ENCODE measurements at regions not wholly inside any gene's neighbourhood (a gene's known extent, or its start where the extent isn't known, plus 50 kb on each side); places are given as distances from the start of the nearest gene placed in this dataset.

DNA sequence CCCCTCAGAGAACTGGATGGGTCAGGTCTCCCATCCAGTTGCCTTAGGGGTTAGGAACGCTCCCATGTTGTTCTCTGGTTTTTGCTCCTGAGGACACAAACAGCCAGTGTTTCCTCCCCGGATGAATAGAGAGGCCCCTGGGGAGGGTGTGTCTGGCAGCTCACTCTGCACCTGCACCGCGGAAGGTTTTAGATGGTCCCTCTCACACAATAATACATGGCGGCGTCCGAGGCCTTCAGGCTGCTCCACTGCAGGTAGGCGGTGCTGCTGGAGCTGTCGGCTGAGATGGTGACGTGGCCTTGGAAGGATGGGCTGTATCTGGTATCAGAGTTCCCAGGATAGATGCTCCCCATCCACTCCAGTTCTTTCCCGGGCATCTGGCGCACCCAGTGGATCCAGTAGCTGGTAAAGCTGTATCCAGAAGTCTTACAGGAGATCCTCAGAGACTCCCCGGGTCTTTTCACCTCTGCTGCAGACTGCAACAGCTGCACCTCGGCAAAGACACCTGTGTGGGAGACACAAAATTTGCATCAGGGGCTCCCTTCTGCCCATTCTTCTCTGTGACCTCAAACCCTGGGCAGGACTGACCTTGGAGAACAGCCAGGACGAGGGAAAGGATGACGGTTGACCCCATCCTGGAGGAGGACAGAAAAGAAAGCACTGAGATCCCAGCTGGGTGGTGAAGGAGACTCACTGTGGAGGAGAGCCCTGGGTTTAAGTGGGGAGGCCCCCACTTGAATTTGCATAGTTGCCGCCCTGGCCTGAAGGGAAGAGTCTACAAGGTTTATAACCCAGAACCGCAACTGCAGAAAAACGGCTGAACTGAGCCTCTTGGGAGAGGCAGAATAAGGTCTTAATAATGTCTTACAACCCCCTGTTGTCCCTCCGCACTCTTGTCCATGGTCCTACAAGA is 1324.8 kb downstream of the TMEM121 start:
- DNase-seq: no peak

DNA sequence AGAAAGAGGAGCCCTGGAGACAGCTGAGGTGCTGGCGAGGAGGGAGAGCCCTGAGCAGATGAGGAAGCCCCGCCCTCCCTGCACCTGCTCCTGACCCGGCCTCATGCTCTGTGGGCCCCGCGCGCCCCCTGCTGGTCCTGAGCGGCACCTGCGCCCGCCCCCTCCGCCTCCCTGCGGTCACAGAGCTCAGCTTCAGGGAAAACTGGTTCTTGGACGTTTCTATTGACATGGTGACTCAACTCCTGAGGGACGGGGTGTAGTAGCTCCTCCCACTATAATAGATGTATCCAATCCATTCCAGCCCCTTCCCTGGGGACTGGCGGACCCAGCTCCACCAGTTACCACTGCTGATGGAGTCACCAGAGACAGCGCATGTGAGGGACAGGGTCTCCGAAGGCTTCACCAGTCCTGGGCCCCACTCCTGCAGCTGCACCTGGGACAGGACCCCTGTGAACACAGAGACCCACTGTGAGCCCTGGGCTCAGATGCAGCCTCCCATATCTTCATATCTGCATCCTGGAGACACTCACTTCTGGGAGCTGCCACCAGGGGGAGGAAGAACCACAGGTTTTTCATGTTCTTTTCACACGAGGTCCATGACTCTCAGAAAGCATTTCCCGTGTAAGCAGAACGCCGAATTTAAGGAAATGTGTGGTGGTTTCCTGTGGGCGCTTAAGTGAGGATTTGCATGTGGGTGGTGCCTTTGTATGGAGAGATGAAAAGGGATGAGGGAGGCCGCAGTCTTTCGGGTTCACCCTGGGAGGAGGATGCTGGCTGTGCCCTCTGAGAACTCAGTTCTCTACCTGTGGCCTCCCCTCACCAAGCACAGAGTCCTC is 1346.4 kb downstream of the TMEM121 start:
- DNase-seq: peak; percentile 92

DNA sequence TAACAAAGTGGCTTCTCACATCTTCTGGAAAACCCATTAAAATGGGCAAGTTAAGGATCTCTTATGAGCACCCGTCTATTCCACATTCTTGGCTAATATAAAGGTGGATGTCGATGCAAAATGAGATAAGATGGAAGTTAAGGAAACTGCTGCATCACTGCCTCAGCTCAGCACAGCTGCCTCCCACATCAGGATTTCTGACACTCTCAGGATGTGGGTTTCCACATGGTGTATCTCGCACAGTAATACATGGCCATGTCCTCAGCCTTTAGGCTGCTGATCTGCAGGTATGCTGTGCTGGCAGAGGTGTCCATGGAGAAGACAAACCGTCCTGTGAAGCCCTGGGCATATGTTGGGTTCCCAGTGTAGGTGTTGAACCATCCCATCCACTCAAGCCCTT is 1348.0 kb downstream of the TMEM121 start:
- no peak for DNase-seq

GRCh38 chr14:106875503-106875902 is 1349.1 kb downstream of the TMEM121 start:
- peak; percentile 42 for DNase-seq

- DNase-seq: no peak
These were observed 1350.3 kb downstream of the TMEM121 start for GRCh38 chr14:106876711-106877110.

- DNase-seq: no peak
These were observed 1351.1 kb downstream of the TMEM121 start for GRCh38 chr14:106877517-106877916.

DNA sequence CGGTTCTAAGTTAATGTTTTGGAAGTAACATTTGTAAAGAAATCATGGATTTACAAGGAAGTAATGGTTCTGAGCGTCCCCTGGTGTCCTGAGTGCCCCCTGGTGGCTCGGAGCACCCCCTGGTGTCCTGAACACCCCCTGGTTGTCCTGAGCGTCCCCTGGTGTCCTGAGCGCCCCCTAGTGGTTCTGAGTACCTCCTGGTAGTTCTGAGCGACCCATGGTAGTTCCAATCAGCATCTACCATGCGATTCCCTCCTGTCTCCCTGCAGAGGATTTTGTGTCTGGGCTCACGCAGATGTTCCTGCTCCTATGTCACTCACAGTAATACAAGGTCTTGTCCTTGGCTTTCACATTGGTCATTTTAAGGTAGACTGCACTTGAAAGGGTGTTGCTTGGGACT is 1352.9 kb downstream of the TMEM121 start:
- peak; percentile 76 for DNase-seq

GRCh38 chr14:106883218-106883692 is 1356.9 kb downstream of the TMEM121 start:
- DNase-seq: peak; percentile 85
